CD4-positive, alpha-beta T cell treated with Interleukin-4 for 4 hours (primary cell): ENCODE measurements at regions not wholly inside any gene's neighbourhood (a gene's known extent, or its start where the extent isn't known, plus 50 kb on each side); places are given as distances from the start of the nearest gene placed in this dataset.

Experiments used
- DNase-seq: peaks from one replicate; pipeline ENCODE4 v3.0.0-alpha.2; 2020

- DNase-seq, result no peak
Observed at GRCh38 chr2:217329023-217329431, 469.2 kb upstream of the TNP1 start.

GRCh38 chr2:217328622-217328978 lies 468.7 kb upstream of the TNP1 start:
- DNase-seq, result no peak

GRCh38 chr2:217327953-217328621 lies 468.2 kb upstream of the TNP1 start:
- DNase-seq, result no peak

- no peak for DNase-seq
Observed at GRCh38 chr2:217326238-217327022, 466.6 kb upstream of the TNP1 start.

- DNase-seq, result no peak
Observed at GRCh38 chr2:217325816-217326215, 466.0 kb upstream of the TNP1 start.

GRCh38 chr2:217325251-217325650 lies 465.4 kb upstream of the TNP1 start:
- no peak for DNase-seq

- DNase-seq, result no peak
Observed at GRCh38 chr2:217316743-217317142, 456.9 kb upstream of the TNP1 start.

GRCh38 chr2:217314021-217314460 lies 454.2 kb upstream of the TNP1 start:
- no peak for DNase-seq

- no peak for DNase-seq
Observed at GRCh38 chr2:217313386-217313785, 453.5 kb upstream of the TNP1 start.

GRCh38 chr2:217309056-217309455 lies 449.2 kb upstream of the TNP1 start:
- no peak for DNase-seq

- DNase-seq, result no peak
Observed at GRCh38 chr2:217307023-217307422, 447.2 kb upstream of the TNP1 start.

- DNase-seq, result no peak
Observed at GRCh38 chr2:217305882-217306281, 446.0 kb upstream of the TNP1 start.

- no peak for DNase-seq
Observed at GRCh38 chr2:217304582-217304981, 444.7 kb upstream of the TNP1 start.

GRCh38 chr2:217302856-217303255 lies 443.0 kb upstream of the TNP1 start:
- no peak for DNase-seq

GRCh38 chr2:217301142-217301925 lies 441.5 kb upstream of the TNP1 start:
- DNase-seq, result no peak

GRCh38 chr2:217299590-217299989 lies 439.7 kb upstream of the TNP1 start:
- no peak for DNase-seq

GRCh38 chr2:217297096-217297495 lies 437.2 kb upstream of the TNP1 start:
- no peak for DNase-seq

- no peak for DNase-seq
Observed at GRCh38 chr2:217294818-217295217, 435.0 kb upstream of the TNP1 start.

GRCh38 chr2:217294211-217294610 lies 434.3 kb upstream of the TNP1 start:
- no peak for DNase-seq

GRCh38 chr2:217293607-217294006 lies 433.7 kb upstream of the TNP1 start:
- DNase-seq, result no peak

- no peak for DNase-seq
Observed at GRCh38 chr2:217293046-217293445, 433.2 kb upstream of the TNP1 start.

GRCh38 chr2:217291259-217291658 lies 431.4 kb upstream of the TNP1 start:
- DNase-seq, result no peak

GRCh38 chr2:217290467-217290866 lies 430.6 kb upstream of the TNP1 start:
- DNase-seq, result no peak

- DNase-seq, result no peak
Observed at GRCh38 chr2:217289907-217290280, 430.0 kb upstream of the TNP1 start.
